Type B pancreatic cell (in vitro differentiated cells): ENCODE measurements at regions not wholly inside any gene's neighbourhood (a gene's known extent, or its start where the extent isn't known, plus 50 kb on each side); places are given as distances from the start of the nearest gene placed in this dataset.

Experiments used
- DNase-seq: peaks from one replicate; pipeline ENCODE4 v3.0.0; 2021; ENCODE audit warnings: mixed read lengths; ENCODE audit not compliant: unreplicated experiment; ENCODE audit errors: extremely low spot score
- H3K27ac Mint-ChIP-seq: 2 replicates; pipeline ENCODE4 v1.8.0; 2021; ENCODE audit warnings: mild to moderate bottlenecking, mixed read lengths
- H3K27me3 Mint-ChIP-seq: 2 replicates; pipeline ENCODE4 v1.8.0; 2021; ENCODE audit warnings: mixed read lengths
- H3K36me3 Mint-ChIP-seq: 2 replicates; pipeline ENCODE4 v1.8.0; 2021; ENCODE audit warnings: mixed read lengths
- H3K4me1 Mint-ChIP-seq: one replicate; pipeline ENCODE4 v1.8.0; 2021; ENCODE audit warnings: mixed read lengths; ENCODE audit not compliant: unreplicated experiment
- H3K4me3 Mint-ChIP-seq: 2 replicates; pipeline ENCODE4 v1.8.0; 2021; ENCODE audit warnings: mild to moderate bottlenecking, mixed read lengths
- H3K9me3 Mint-ChIP-seq: 2 replicates; pipeline ENCODE4 v1.8.0; 2021; ENCODE audit warnings: mixed read lengths
- CTCF ChIP-seq: fragments of 200-600 bp; sonication (generic); conservative IDR thresholded peaks from 2 replicates; pipeline ENCODE4 v1.5.0; 2021; ENCODE audit warnings: antibody characterized with exemption, mild to moderate bottlenecking

- Mint-ChIP-seq H3K9me3 (no peaks in the 10 kb centered on the region), H3K27ac (no peak overlapping the region), H3K4me3 (no peak overlapping the region), H3K36me3 (no peaks in the 10 kb centered on the region), H3K4me1 (peaks cover 19% of the 10 kb centered on the region), H3K27me3 (peaks cover 8% of the 10 kb centered on the region)
- no peak for TF ChIP-seq CTCF
- no peak for DNase-seq
Observed at GRCh38 chr20:48105526-48105925, 320.2 kb upstream of the SULF2 start.

- DNase-seq, result no peak
- Mint-ChIP-seq H3K9me3 (no peaks in the 10 kb centered on the region), H3K4me3 (no peak overlapping the region), H3K4me1 (peaks cover 30% of the 10 kb centered on the region), H3K36me3 (no peaks in the 10 kb centered on the region), H3K27ac (no peak overlapping the region), H3K27me3 (peaks cover 21% of the 10 kb centered on the region)
- TF ChIP-seq CTCF, result no peak
Observed at GRCh38 chr20:48102931-48103660, 317.8 kb upstream of the SULF2 start.

- H3K4me3 Mint-ChIP-seq, result no peak overlapping the region
- no peak for DNase-seq
- H3K27ac Mint-ChIP-seq, result no peak overlapping the region
- peaks cover 21% of the 10 kb centered on the region for H3K27me3 Mint-ChIP-seq
- H3K4me1 Mint-ChIP-seq, result peaks cover 30% of the 10 kb centered on the region
- no peaks in the 10 kb centered on the region for H3K36me3 Mint-ChIP-seq
- TF ChIP-seq CTCF, result no peak
- H3K9me3 Mint-ChIP-seq, result no peaks in the 10 kb centered on the region
Observed at GRCh38 chr20:48102076-48102787, 317.0 kb upstream of the SULF2 start.

GRCh38 chr20:48100483-48100882 lies 315.2 kb upstream of the SULF2 start:
- H3K4me3 Mint-ChIP-seq, result no peak overlapping the region
- no peak for TF ChIP-seq CTCF
- peaks cover 24% of the 10 kb centered on the region for H3K4me1 Mint-ChIP-seq
- no peaks in the 10 kb centered on the region for H3K36me3 Mint-ChIP-seq
- no peak for DNase-seq
- H3K27me3 Mint-ChIP-seq, result peaks cover 21% of the 10 kb centered on the region
- H3K27ac Mint-ChIP-seq, result no peak overlapping the region
- H3K9me3 Mint-ChIP-seq, result no peaks in the 10 kb centered on the region

- peaks cover 21% of the 10 kb centered on the region for H3K27me3 Mint-ChIP-seq
- peaks cover 22% of the 10 kb centered on the region for H3K4me1 Mint-ChIP-seq
- DNase-seq, result no peak
- no peaks in the 10 kb centered on the region for H3K9me3 Mint-ChIP-seq
- H3K36me3 Mint-ChIP-seq, result no peaks in the 10 kb centered on the region
- TF ChIP-seq CTCF, result no peak
- no peak overlapping the region for H3K27ac Mint-ChIP-seq
- no peak overlapping the region for H3K4me3 Mint-ChIP-seq
Observed at GRCh38 chr20:48098866-48099265, 313.6 kb upstream of the SULF2 start.
